ENCODE measurements at regions not wholly inside any gene's neighbourhood (a gene's known extent, or its start where the extent isn't known, plus 50 kb on each side); places are given as distances from the start of the nearest gene placed in this dataset.
"Not testable (repeated sequence)": the region's sequence is repeated elsewhere in the genome, so short reads cannot be mapped to it uniquely, and the experiment has no call there.

DNA sequence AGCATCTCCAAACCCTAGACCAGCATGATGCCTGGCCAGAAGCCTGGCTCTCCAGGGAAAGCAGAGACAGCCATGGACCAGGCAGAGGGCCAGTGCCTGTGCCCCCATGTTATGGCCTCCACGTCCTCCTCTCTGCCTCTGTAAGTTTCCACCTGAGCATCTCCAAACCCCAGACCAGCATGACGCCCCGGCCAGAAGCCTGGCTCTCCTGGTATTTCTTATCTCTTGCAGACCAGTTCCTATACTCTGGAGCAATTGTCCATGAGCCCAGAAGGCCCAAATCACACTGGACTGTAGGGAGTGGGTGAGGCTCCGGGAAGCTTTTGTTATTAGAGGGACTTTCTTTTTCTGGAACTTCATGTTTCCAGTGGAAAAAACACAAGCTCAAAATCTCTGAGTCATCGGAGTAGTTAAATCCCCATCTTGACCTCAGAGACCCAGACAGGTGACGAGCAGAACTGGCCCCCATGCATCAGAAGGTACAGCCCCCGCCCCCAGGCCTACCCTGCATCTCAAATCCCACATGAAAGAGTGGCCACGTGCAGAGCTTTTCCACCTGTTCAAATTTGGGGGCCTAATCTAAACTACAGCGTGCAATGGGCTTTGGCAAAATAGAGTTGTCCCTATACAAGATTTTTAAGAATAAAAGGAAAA is 110.2 kb upstream of the FOXQ1 start:
- no peak for DNase-seq (ENCODE audit: low read depth)

DNA sequence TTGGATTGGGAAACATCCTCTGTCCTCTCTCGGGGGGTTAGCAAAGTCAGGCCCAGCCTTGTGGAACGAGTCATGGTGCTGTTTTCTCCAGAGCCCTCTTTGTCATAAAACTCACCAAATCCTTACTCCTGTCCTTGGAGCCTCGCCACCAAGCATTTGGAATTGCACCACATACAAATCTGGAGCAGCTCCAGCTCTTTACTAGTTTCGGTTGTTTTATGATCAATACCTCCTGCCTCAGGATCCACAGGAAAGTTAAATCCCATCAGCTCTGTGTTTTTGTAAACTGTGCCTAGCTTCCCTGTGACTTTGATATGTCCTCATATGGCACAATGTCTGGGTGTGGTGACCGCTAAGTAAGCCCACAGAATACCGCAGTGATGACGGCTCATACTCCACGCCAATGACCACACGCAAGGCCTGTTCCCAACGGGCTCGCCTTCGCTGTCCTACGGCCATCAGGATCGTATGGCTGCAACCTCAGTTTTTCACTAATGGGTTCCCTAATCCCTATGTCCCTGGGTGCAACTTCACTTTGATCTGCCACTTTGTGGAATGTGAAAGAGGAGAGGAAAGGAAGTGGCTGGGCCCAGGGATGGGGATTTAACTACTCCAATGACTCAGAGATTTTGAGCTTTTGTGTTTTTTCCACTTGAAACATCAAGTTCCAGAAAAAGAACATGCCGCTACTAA is 111.3 kb upstream of the FOXQ1 start:
- DNase-seq (ENCODE audit: low read depth): no peak

DNA sequence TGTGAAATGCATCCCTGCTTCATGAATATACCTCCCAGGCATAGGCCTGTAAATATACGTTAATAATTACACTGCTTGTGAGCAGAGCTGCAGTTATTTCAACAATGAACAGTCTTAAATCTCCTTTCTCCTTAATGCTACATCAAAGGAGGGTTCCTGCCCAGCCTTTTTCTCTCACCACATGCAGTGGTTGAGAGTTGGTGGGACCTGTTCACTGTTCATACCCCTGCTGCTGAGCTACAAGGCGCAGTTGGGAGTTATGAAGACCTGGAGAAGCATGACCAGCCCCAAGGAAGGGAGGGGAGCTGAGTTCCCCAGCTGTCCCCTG is 111.9 kb upstream of the FOXQ1 start:
- DNase-seq (ENCODE audit: low read depth): no peak

- DNase-seq (ENCODE audit: low read depth): no peak
These were observed 114.6 kb upstream of the FOXQ1 start for GRCh38 chr6:1197309-1197708.

- no peak for DNase-seq (ENCODE audit: low read depth)
These were observed 120.7 kb upstream of the FOXQ1 start for GRCh38 chr6:1191141-1191630.

GRCh38 chr6:1190366-1190765 is 121.5 kb upstream of the FOXQ1 start:
- no peak for DNase-seq (ENCODE audit: low read depth)

DNA sequence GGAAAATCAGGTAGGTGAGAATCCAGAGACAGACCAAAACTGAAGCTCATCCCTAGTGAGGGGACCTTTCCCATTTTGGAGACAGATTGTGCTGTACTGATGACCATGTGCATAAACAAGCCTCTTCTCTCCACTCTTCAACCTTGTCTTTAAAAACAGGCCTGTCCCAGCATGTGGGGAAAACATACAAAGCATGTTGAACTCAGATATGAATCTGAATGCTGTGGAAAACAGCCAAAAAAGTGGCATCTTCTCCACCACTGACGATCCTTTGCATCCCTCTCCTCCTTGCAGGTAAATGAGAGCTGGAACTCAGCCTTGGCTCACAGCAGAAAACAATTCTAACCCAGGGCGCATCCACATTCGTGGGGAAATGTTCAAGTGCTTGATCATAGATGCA is 123.7 kb upstream of the FOXQ1 start:
- DNase-seq (ENCODE audit: low read depth): no peak

GRCh38 chr6:1187293-1188131 is 124.4 kb upstream of the FOXQ1 start:
- no peak for DNase-seq (ENCODE audit: low read depth)

DNA sequence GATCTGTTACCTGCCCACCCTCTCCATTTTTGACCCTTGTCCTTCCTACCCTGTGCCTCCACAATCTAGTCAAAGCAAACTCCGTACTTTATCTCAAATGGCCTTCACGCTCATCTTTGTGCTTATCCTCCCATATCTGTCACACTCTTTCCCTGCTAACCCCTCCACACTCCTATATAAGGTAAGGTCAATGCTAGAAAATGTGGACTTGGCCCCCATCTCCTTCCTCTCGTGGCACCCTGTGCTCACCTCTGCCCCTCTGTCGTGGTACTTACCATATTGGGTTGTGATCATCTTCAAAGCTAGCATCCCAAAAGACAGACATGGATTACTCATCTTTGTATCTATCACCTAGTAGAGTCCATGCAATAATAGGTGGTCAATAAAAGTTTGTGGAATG is 127.6 kb upstream of the FOXQ1 start:
- no peak for DNase-seq (ENCODE audit: low read depth)

GRCh38 chr6:1182722-1183521 is 129.0 kb upstream of the FOXQ1 start:
- no peak for DNase-seq (ENCODE audit: low read depth)

DNA sequence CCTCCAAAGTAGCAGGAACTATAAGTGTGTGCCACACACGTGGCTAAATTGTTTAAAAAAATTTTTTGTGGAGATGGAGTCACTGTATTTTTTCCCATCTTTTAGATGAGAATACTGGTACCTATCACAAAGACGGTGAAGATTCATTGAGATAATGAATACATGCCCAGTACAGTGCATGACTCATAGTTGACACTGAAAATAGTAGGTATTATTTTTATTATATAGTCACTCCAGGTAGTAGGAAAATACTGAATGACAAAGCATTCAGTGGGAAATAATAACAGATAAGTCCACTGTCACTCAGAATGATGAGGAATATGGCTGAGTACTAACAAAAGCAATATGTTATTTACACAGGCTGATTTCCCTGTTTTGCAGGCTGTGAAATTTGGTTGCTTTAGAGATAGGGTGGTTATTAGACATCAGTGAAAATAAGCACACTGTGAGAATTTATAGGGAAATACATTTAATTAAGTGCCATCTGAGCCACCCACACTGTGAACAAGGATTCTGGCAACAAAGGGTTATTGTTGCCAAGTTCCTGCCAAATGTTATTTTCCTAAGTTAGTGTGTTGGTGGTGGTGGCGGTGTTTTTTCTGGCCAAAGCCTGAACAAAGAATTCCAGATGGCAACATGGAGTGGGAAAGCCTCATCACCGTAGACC is 129.8 kb upstream of the FOXQ1 start:
- DNase-seq (ENCODE audit: low read depth): no peak

DNA sequence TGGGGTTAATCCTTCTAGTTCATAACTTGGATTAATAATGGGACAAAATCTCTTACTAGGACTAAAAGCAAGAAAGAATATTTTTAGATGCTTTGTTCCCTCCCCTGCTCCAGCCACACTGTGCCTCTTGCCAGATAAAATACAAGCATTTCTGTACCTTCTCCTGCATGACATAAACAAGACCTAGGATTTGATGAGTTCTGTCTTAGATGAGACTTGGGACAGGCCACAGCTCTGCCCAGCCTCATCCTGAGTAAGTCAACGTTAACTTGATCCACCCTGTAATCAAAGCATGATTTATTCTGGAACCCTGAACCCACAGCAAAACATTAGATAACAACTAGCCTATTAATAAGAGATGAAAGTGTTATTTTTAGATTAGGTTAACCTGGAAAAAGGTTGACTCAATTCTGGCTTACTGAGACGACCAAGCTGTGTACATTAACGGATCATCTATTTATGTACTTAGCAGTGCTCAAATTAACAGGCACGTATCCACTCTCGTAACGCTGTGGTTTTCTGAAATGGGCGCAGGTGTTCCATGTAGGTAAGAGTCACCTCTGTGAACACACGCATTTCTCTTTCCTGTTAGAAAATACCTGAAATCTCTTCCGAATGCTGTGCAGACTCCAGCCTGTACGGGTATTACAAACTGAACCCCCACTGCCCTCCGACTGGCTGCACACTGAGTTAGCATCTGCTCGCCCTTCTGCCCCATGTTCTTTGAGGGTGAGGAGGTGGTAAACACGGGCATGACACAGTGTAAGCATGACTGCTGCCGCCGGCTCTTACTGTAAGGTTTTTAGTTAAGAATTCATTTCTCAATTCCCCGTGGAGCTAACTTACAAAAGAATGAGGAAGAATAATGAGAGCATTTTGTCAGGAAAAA is 132.1 kb upstream of the FOXQ1 start:
- no peak for DNase-seq (ENCODE audit: low read depth)

GRCh38 chr6:1178590-1178989 is 133.3 kb upstream of the FOXQ1 start:
- no peak for DNase-seq (ENCODE audit: low read depth)

GRCh38 chr6:1176567-1176966 is 135.3 kb upstream of the FOXQ1 start:
- DNase-seq (ENCODE audit: low read depth): no peak

- no peak for DNase-seq (ENCODE audit: low read depth)
These were observed 136.0 kb upstream of the FOXQ1 start for GRCh38 chr6:1175877-1176276.

GRCh38 chr6:1170794-1171193 is 141.1 kb upstream of the FOXQ1 start:
- DNase-seq (ENCODE audit: low read depth): no peak

DNA sequence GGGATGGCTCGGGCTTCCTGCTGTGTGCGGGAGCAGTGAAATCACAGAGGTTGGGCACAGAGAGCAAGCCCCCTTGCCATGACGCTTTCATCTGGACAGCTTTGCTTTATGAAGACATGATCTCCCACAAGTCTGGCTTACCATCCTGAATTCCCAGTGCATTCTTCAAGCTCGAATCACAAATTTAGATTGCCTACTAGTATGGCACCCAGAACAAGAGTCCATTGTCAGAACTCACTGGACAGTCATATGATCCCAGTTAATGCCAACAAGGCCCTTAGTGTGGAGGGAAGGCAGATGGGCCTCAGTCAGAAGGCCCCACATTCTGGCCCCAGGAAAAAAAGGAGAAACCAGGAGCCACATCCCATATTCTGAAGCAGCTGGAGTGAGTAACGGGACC is 147.3 kb upstream of the FOXQ1 start:
- DNase-seq (ENCODE audit: low read depth): no peak

- DNase-seq (ENCODE audit: low read depth): no peak
These were observed 148.4 kb upstream of the FOXQ1 start for GRCh38 chr6:1163501-1163900.

- DNase-seq (ENCODE audit: low read depth): no peak
These were observed 149.3 kb upstream of the FOXQ1 start for GRCh38 chr6:1162367-1163275.

DNA sequence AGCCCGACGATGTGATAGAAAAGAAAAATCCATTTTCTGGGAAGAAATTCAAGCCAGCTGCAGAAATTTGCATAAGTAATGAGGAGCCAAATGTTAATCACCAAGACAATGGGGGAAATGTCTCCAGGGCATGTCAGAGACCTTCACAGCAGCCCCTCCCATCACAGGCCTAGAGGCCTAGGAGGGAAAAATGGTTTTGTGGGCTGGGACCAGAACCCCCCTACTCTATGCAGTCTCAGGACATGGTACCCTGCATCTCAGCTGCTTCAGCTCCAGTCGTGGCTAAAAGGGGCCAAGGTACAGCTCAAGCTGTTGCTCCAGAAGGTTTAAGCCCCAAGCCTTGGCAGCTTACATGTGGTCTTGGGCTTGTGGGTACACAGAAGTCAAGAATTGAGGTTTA is 155.5 kb upstream of the FOXQ1 start:
- not testable (repeated sequence) for DNase-seq (ENCODE audit: low read depth)
